Neuronal stem cell (in vitro differentiated cells): ENCODE measurements at regions not wholly inside any gene's neighbourhood (a gene's known extent, or its start where the extent isn't known, plus 50 kb on each side); places are given as distances from the start of the nearest gene placed in this dataset.

ENCODE experiments used
- DNase-seq: peaks from one replicate; pipeline ENCODE4 v3.0.0-alpha.2; 2013; ENCODE audit warnings: low spot score
- H2AFZ ChIP-seq: one replicate; pipeline ENCODE4 v1.6.1; 2013; ENCODE audit warnings: mild to moderate bottlenecking, low read length, inconsistent platforms
- H2AK5ac ChIP-seq: 2 replicates; pipeline ENCODE4 v1.6.1; 2013; ENCODE audit warnings: low read depth, mild to moderate bottlenecking, inconsistent platforms, low read length, moderate library complexity, mixed read lengths
- H2BK120ac ChIP-seq: 2 replicates; pipeline ENCODE4 v1.6.1; 2013; ENCODE audit warnings: low read depth, mild to moderate bottlenecking, inconsistent platforms, low read length, moderate library complexity, mixed read lengths
- H2BK12ac ChIP-seq: one replicate; pipeline ENCODE4 v1.6.1; 2013; ENCODE audit warnings: low read length, inconsistent platforms
- H2BK15ac ChIP-seq: 2 replicates; pipeline ENCODE4 v1.6.1; 2013; ENCODE audit warnings: mild to moderate bottlenecking, low read length, inconsistent platforms, mixed read lengths
- H2BK5ac ChIP-seq: one replicate; pipeline ENCODE4 v1.6.1; 2013; ENCODE audit warnings: inconsistent platforms, mild to moderate bottlenecking, low read length, moderate library complexity
- H3K14ac ChIP-seq: one replicate; pipeline ENCODE4 v1.6.1; 2013; ENCODE audit warnings: low read length, inconsistent platforms
- H3K18ac ChIP-seq: 2 replicates; pipeline ENCODE4 v1.6.1; 2013; ENCODE audit warnings: low read length, inconsistent platforms
- H3K23ac ChIP-seq: 2 replicates; pipeline ENCODE4 v1.6.1; 2013; ENCODE audit warnings: low read depth, mild to moderate bottlenecking, mixed read lengths, low read length, inconsistent platforms; ENCODE audit not compliant: poor library complexity
- H3K27ac ChIP-seq: replicated peaks from 3 replicates; pipeline ENCODE4 v1.5.1; 2013; ENCODE audit warnings: low read length, inconsistent platforms
- H3K27me3 ChIP-seq, 3 experiments: 2 replicates each; pipeline ENCODE4 v1.6.1; 2013; ENCODE audit warnings: low read length in 3 of 3, mild to moderate bottlenecking in 2 of 3, inconsistent platforms in 1 of 3, low read depth in 1 of 3, mixed read lengths in 1 of 3, moderate library complexity in 1 of 3; ENCODE audit not compliant: control insufficient read depth in 3 of 3, insufficient read depth in 3 of 3
- H3K36me3 ChIP-seq, 2 donors: replicated peaks in 1 of 2; 2 replicates each; pipeline ENCODE4 v1.6.1; 2013; ENCODE audit warnings: low read length in 2 of 2; ENCODE audit not compliant: control insufficient read depth in 2 of 2, insufficient read depth in 2 of 2
- H3K4ac ChIP-seq: 2 replicates; pipeline ENCODE4 v1.6.1; 2013; ENCODE audit warnings: inconsistent platforms, mild to moderate bottlenecking, low read length, moderate library complexity
- H3K4me1 ChIP-seq, 2 donors: 1 replicate in 1 of 2; 2 replicates in 1 of 2; pipeline ENCODE4 v1.6.1; 2013; ENCODE audit warnings: low read length in 2 of 2, low read depth in 1 of 2; ENCODE audit not compliant: control insufficient read depth in 2 of 2, insufficient read depth in 1 of 2
- H3K4me2 ChIP-seq: one replicate; pipeline ENCODE4 v1.6.1; 2013; ENCODE audit warnings: mild to moderate bottlenecking, low read length, inconsistent platforms; ENCODE audit not compliant: insufficient read depth, poor library complexity, severe bottlenecking
- H3K4me3 ChIP-seq, 2 donors: 2 replicates each; pipeline ENCODE4 v1.5.1; 2013; ENCODE audit warnings: low read length in 2 of 2, mild to moderate bottlenecking in 2 of 2, inconsistent platforms in 1 of 2, moderate library complexity in 1 of 2
- H3K79me1 ChIP-seq: one replicate; pipeline ENCODE4 v1.6.1; 2013; ENCODE audit warnings: low read depth, mild to moderate bottlenecking, inconsistent platforms, low read length, moderate library complexity
- H3K9ac ChIP-seq: one replicate; pipeline ENCODE4 v1.6.1; 2013; ENCODE audit warnings: mild to moderate bottlenecking, low read depth, low read length, inconsistent platforms; ENCODE audit not compliant: poor library complexity
- H3K9me3 ChIP-seq, 2 donors: replicated peaks in 1 of 2; 2 replicates each; pipeline versions ENCODE3 to v1.6.1; 2013; ENCODE audit warnings: low read length in 2 of 2, mild to moderate bottlenecking in 2 of 2, inconsistent platforms in 1 of 2, low read depth in 1 of 2, mixed read lengths in 1 of 2, moderate library complexity in 1 of 2; ENCODE audit not compliant: control insufficient read depth in 2 of 2, insufficient read depth in 1 of 2
- H4K8ac ChIP-seq: one replicate; pipeline ENCODE4 v1.6.1; 2013; ENCODE audit warnings: low read depth, mild to moderate bottlenecking, inconsistent platforms, low read length, moderate library complexity
- H4K91ac ChIP-seq: one replicate; pipeline ENCODE4 v1.6.1; 2013; ENCODE audit warnings: low read length, low read depth, mild to moderate bottlenecking, inconsistent platforms; ENCODE audit not compliant: poor library complexity
- WGBS, 2 donors: extraction: QIAGEN DNeasy Blood & Tissue Kit; methylation state at CpG; one replicate each; pipeline ENCODE4 v1.1.7; 2013; ENCODE audit warnings: missing lambda C conversion rate in 2 of 2, mixed read lengths in 1 of 2; ENCODE audit not compliant: insufficient read length in 2 of 2, insufficient replicate concordance in 1 of 2; ENCODE audit errors: extremely low coverage in 2 of 2; 5-methylcytosine and 5-hydroxymethylcytosine counted together

GRCh38 chr3:24773798-24774197 is 279.1 kb upstream of the THRB start:
- Histone ChIP-seq H3K27ac (no peak overlapping the region), H2AK5ac (no peak overlapping the region), H3K27me3 (no peaks in the 10 kb centered on the region), H3K18ac (no peak overlapping the region), H2BK15ac (no peak overlapping the region), H2BK120ac (no peak overlapping the region), H3K4me3 (no peak overlapping the region), H3K4me2 (no peak overlapping the region), H2BK5ac (no peak overlapping the region), H3K79me1 (no peaks in the 10 kb centered on the region), H3K23ac (no peak overlapping the region), H3K9ac (no peak overlapping the region), H3K36me3 (no peaks in the 10 kb centered on the region), H3K9me3 (no peaks in the 10 kb centered on the region), H4K91ac (no peak overlapping the region), H4K8ac (no peak overlapping the region), H3K4me1 (no peaks in the 10 kb centered on the region), H2AFZ (no peak overlapping the region), H3K14ac (no peak overlapping the region), H3K4ac (no peak overlapping the region), H2BK12ac (no peak overlapping the region)
- DNase-seq, result peak; percentile 72
- WGBS, 2 donors, result no CpG with 5 or more reads among the region's 4 CpGs

- H3K18ac ChIP-seq, result no peak overlapping the region
- no peak overlapping the region for H2BK15ac ChIP-seq
- no peak overlapping the region for H2BK12ac ChIP-seq
- no peak for DNase-seq
- no peak overlapping the region for H3K9ac ChIP-seq
- H3K79me1 ChIP-seq, result no peaks in the 10 kb centered on the region
- H3K14ac ChIP-seq, result no peak overlapping the region
- no peak overlapping the region for H2BK120ac ChIP-seq
- no peak overlapping the region for H3K4me3 ChIP-seq
- H4K91ac ChIP-seq, result no peak overlapping the region
- WGBS, 2 donors, result no CpG with 5 or more reads among the region's 2 CpGs
- H3K4me1 ChIP-seq, result no peaks in the 10 kb centered on the region
- no peak overlapping the region for H2AK5ac ChIP-seq
- no peak overlapping the region for H2BK5ac ChIP-seq
- peaks cover 0 to 2% of the 10 kb centered on the region in 2 donors for H3K9me3 ChIP-seq
- no peak overlapping the region for H3K27ac ChIP-seq
- H2AFZ ChIP-seq, result no peak overlapping the region
- H4K8ac ChIP-seq, result no peak overlapping the region
- H3K36me3 ChIP-seq, result no peaks in the 10 kb centered on the region
- H3K27me3 ChIP-seq, result no peaks in the 10 kb centered on the region
- no peak overlapping the region for H3K23ac ChIP-seq
- H3K4me2 ChIP-seq, result no peak overlapping the region
- H3K4ac ChIP-seq, result no peak overlapping the region
These were observed 286.3 kb upstream of the THRB start for GRCh38 chr3:24780991-24781390.

- no peak overlapping the region for H3K23ac ChIP-seq
- H2AK5ac ChIP-seq, result no peak overlapping the region
- no peak overlapping the region for H2BK15ac ChIP-seq
- no peaks in the 10 kb centered on the region for H3K4me1 ChIP-seq
- peaks cover 0 to 2% of the 10 kb centered on the region in 2 donors for H3K9me3 ChIP-seq
- no peak overlapping the region for H3K4me2 ChIP-seq
- no peaks in the 10 kb centered on the region for H3K27me3 ChIP-seq
- no peaks in the 10 kb centered on the region for H3K36me3 ChIP-seq
- H4K8ac ChIP-seq, result no peak overlapping the region
- no peak overlapping the region for H2BK12ac ChIP-seq
- H2AFZ ChIP-seq, result no peak overlapping the region
- H3K4ac ChIP-seq, result no peak overlapping the region
- no peak overlapping the region for H3K4me3 ChIP-seq
- no peak overlapping the region for H4K91ac ChIP-seq
- WGBS, 2 donors, result no CpG with 5 or more reads among the region's 3 CpGs
- no peak overlapping the region for H2BK120ac ChIP-seq
- DNase-seq, result no peak
- no peak overlapping the region for H3K9ac ChIP-seq
- H3K18ac ChIP-seq, result no peak overlapping the region
- H2BK5ac ChIP-seq, result no peak overlapping the region
- no peak overlapping the region for H3K14ac ChIP-seq
- no peak overlapping the region for H3K27ac ChIP-seq
- H3K79me1 ChIP-seq, result no peaks in the 10 kb centered on the region
These were observed 286.8 kb upstream of the THRB start for GRCh38 chr3:24781454-24781853.

GRCh38 chr3:24793896-24794295 is 299.2 kb upstream of the THRB start:
- no peaks in the 10 kb centered on the region for H3K79me1 ChIP-seq
- no peaks in the 10 kb centered on the region for H3K9me3 ChIP-seq
- no peak overlapping the region for H2AK5ac ChIP-seq
- no peak overlapping the region for H3K18ac ChIP-seq
- no peak overlapping the region for H3K9ac ChIP-seq
- H2BK5ac ChIP-seq, result no peak overlapping the region
- H3K27me3 ChIP-seq, result no peaks in the 10 kb centered on the region
- no peak overlapping the region for H2AFZ ChIP-seq
- H2BK15ac ChIP-seq, result no peak overlapping the region
- H3K23ac ChIP-seq, result no peak overlapping the region
- no peak overlapping the region for H3K4ac ChIP-seq
- no peak overlapping the region for H4K91ac ChIP-seq
- H3K4me2 ChIP-seq, result no peak overlapping the region
- H4K8ac ChIP-seq, result no peak overlapping the region
- no peak overlapping the region for H3K4me3 ChIP-seq
- no CpG with 5 or more reads among the region's 5 CpGs for WGBS, 2 donors
- H3K36me3 ChIP-seq, result no peaks in the 10 kb centered on the region
- no peak overlapping the region for H2BK12ac ChIP-seq
- H3K4me1 ChIP-seq, result no peaks in the 10 kb centered on the region
- no peak for DNase-seq
- no peak overlapping the region for H3K14ac ChIP-seq
- no peak overlapping the region for H2BK120ac ChIP-seq
- H3K27ac ChIP-seq, result no peak overlapping the region
